ENCODE measurements at regions not wholly inside any gene's neighbourhood (a gene's known extent, or its start where the extent isn't known, plus 50 kb on each side); places are given as distances from the start of the nearest gene placed in this dataset.

GRCh38 chr3:168973206-168973605 lies 690.3 kb downstream of the MECOM start:
- H3K4me1 ChIP-seq: no peaks in the 10 kb centered on the region
- no peak overlapping the region for H3K4me3 ChIP-seq
- H3K27me3 ChIP-seq: no peaks in the 10 kb centered on the region
- intact Hi-C loops (cut with DNase I): no loop called here
- H3K9ac ChIP-seq (ENCODE audit: low read depth in 2 of 2, low read length in 2 of 2): no peak overlapping the region
- DNase-seq: no peak
- no peak for TF ChIP-seq CTCF (IDR thresholded peaks at IDR 0.05)
- no peak overlapping the region for H3K27ac ChIP-seq
- no peaks in the 10 kb centered on the region for H3K9me3 ChIP-seq
- no peaks in the 10 kb centered on the region for H3K36me3 ChIP-seq

GRCh38 chr3:168968609-168969008 lies 694.9 kb downstream of the MECOM start:
- no peaks in the 10 kb centered on the region for H3K27me3 ChIP-seq
- H3K4me3 ChIP-seq: no peak overlapping the region
- no peak overlapping the region for H3K27ac ChIP-seq
- no peak for TF ChIP-seq CTCF (IDR thresholded peaks at IDR 0.05)
- H3K4me1 ChIP-seq: no peaks in the 10 kb centered on the region
- intact Hi-C loops (cut with DNase I): no loop called here
- no peaks in the 10 kb centered on the region for H3K9me3 ChIP-seq
- no peak overlapping the region for H3K9ac ChIP-seq (ENCODE audit: low read depth in 2 of 2, low read length in 2 of 2)
- no peaks in the 10 kb centered on the region for H3K36me3 ChIP-seq
- no peak for DNase-seq

GRCh38 chr3:168964736-168965135 lies 698.8 kb downstream of the MECOM start:
- TF ChIP-seq CTCF (IDR thresholded peaks at IDR 0.05): no peak

GRCh38 chr3:168961271-168961670 lies 702.2 kb downstream of the MECOM start:
- no peak for TF ChIP-seq CTCF (IDR thresholded peaks at IDR 0.05)
- no peak overlapping the region for H3K9ac ChIP-seq (ENCODE audit: low read depth in 2 of 2, low read length in 2 of 2)
- no peaks in the 10 kb centered on the region for H3K27me3 ChIP-seq
- H3K4me3 ChIP-seq: no peak overlapping the region
- no peaks in the 10 kb centered on the region for H3K4me1 ChIP-seq
- H3K36me3 ChIP-seq: no peaks in the 10 kb centered on the region
- DNase-seq: no peak
- intact Hi-C loops (cut with DNase I): no loop called here
- H3K9me3 ChIP-seq: no peaks in the 10 kb centered on the region
- no peak overlapping the region for H3K27ac ChIP-seq

More at GRCh38 chr3:168964736-168965135, 698.8 kb downstream of the MECOM start:
- no peak overlapping the region for H3K4me3 ChIP-seq
- no peak overlapping the region for H3K9ac ChIP-seq (ENCODE audit: low read depth in 2 of 2, low read length in 2 of 2)
- no peaks in the 10 kb centered on the region for H3K27me3 ChIP-seq
- DNase-seq: no peak
- intact Hi-C loops (cut with DNase I): no loop called here
- H3K9me3 ChIP-seq: no peaks in the 10 kb centered on the region
- no peaks in the 10 kb centered on the region for H3K4me1 ChIP-seq
- H3K27ac ChIP-seq: no peak overlapping the region
- no peaks in the 10 kb centered on the region for H3K36me3 ChIP-seq

GRCh38 chr3:168959731-168960130 lies 703.8 kb downstream of the MECOM start:
- DNase-seq: no peak
- TF ChIP-seq CTCF (IDR thresholded peaks at IDR 0.05): no peak
- Histone ChIP-seq H3K4me3 (no peak overlapping the region), H3K9me3 (no peaks in the 10 kb centered on the region), H3K36me3 (no peaks in the 10 kb centered on the region), H3K9ac (ENCODE audit: low read depth in 2 of 2, low read length in 2 of 2) (no peak overlapping the region), H3K27me3 (no peaks in the 10 kb centered on the region), H3K4me1 (no peaks in the 10 kb centered on the region), H3K27ac (no peak overlapping the region)
- intact Hi-C loops (cut with DNase I): no loop called here

GRCh38 chr3:168958466-168958865 lies 705.0 kb downstream of the MECOM start:
- DNase-seq: no peak
- H3K4me3 ChIP-seq: no peak overlapping the region
- no peaks in the 10 kb centered on the region for H3K36me3 ChIP-seq
- no peaks in the 10 kb centered on the region for H3K27me3 ChIP-seq
- no peaks in the 10 kb centered on the region for H3K4me1 ChIP-seq
- H3K9me3 ChIP-seq: no peaks in the 10 kb centered on the region
- H3K9ac ChIP-seq (ENCODE audit: low read depth in 2 of 2, low read length in 2 of 2): no peak overlapping the region
- H3K27ac ChIP-seq: no peak overlapping the region
- intact Hi-C loops (cut with DNase I): no loop called here
- no peak for TF ChIP-seq CTCF (IDR thresholded peaks at IDR 0.05)
